LNCaP clone FGC (cell line): ENCODE measurements at regions not wholly inside any gene's neighbourhood (a gene's known extent, or its start where the extent isn't known, plus 50 kb on each side); places are given as distances from the start of the nearest gene placed in this dataset.

Experiments used
- DNase-seq: peaks from one replicate; pipeline ENCODE4 v3.0.0-alpha.2; 2011; ENCODE audit warnings: low read depth
- H3K4me3 ChIP-seq: 2 replicates; pipeline ENCODE4 v1.5.1; 2011; ENCODE audit warnings: mild to moderate bottlenecking, low read depth, low read length, control low read depth
- TF ChIP-seq, protein P1 (sequence below): IDR thresholded peaks from 2 replicates; pipeline ENCODE4 v1.5.1; 2012; ENCODE audit warnings: mild to moderate bottlenecking; ENCODE audit not compliant: control insufficient read depth, insufficient read depth; ENCODE audit errors: extremely low read depth

DNA sequence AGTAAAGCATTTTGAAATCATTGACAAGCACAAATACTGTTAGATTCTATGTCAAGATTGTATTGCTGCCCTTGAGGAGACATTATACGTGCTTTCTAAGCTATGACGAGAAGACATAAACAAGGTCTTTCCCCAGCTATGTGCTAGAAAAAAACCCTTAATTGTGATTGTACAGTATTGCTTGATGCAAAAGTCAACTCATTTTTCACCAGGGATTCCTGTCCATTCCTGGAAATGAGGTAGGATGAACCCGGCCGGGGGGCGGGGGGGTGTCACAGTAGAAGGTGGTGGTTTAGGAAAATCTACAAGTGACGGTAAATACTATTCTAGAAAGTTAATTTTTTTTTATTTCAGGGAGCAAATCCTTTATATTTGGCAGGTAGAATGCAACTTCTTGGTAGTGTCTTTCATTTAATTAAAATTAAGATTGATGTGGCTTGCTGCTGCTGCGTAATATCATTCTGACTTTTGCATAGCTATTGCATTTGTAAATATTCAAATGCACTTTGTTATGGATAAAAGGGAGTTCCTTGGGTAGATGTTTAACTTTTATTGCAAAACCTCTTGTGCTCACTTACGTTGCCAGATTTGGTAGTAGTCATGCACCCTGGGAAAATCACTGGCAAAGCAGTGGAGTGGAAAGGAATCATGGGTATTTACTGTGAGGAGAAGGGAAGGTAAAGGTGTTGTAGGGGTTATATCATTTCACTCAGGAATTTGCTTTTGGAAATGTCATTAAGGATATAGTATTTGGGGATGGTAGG, 164.4 kb upstream of the PRPS1L1 start:
- H3K4me3 ChIP-seq, result no peak overlapping the region
- DNase-seq, result no peak
- TF ChIP-seq, protein P1, sequence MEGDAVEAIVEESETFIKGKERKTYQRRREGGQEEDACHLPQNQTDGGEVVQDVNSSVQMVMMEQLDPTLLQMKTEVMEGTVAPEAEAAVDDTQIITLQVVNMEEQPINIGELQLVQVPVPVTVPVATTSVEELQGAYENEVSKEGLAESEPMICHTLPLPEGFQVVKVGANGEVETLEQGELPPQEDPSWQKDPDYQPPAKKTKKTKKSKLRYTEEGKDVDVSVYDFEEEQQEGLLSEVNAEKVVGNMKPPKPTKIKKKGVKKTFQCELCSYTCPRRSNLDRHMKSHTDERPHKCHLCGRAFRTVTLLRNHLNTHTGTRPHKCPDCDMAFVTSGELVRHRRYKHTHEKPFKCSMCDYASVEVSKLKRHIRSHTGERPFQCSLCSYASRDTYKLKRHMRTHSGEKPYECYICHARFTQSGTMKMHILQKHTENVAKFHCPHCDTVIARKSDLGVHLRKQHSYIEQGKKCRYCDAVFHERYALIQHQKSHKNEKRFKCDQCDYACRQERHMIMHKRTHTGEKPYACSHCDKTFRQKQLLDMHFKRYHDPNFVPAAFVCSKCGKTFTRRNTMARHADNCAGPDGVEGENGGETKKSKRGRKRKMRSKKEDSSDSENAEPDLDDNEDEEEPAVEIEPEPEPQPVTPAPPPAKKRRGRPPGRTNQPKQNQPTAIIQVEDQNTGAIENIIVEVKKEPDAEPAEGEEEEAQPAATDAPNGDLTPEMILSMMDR, result no peak

DNA sequence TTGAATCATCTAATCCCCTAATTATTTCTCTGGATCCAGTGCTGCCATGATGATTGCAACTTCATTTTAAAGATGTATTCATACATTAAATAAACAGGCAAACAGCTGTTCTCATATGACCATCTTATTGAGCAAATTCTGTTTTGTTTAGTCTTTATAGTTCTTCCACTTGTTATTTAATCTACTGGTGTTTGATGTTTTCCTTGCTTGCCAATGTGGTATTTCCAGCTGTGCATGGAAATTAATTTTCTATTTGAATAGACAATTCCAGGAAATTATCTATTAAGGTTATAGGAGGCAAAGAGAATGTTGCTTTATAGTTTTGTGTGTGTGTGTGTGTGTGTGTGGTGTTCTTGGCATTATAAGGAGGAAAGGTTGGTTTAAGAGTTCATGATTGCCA, 167.0 kb upstream of the PRPS1L1 start:
- TF ChIP-seq, protein P1, result no peak
- no peak for DNase-seq
- H3K4me3 ChIP-seq, result no peak overlapping the region

DNA sequence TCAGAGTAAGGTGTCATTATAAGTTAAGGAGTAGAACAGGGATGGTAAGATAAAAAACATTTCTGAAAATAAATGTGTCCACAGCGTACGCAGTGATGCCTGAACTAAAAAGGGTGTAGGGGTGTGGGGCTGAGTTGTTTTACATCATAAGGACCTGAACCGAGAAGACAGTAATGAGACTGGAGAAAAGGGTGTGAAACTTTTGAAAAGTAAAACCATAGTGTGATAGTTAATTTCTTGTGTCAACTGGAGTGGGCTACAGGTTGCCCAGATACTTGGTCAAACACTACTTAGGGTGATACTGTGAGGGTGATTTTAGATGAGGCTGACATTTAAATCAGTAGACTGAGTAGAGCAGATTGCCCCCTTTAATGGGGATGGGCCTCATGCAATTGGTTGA, 169.0 kb upstream of the PRPS1L1 start:
- no peak overlapping the region for H3K4me3 ChIP-seq
- TF ChIP-seq, protein P1, result no peak
- DNase-seq, result no peak

DNA sequence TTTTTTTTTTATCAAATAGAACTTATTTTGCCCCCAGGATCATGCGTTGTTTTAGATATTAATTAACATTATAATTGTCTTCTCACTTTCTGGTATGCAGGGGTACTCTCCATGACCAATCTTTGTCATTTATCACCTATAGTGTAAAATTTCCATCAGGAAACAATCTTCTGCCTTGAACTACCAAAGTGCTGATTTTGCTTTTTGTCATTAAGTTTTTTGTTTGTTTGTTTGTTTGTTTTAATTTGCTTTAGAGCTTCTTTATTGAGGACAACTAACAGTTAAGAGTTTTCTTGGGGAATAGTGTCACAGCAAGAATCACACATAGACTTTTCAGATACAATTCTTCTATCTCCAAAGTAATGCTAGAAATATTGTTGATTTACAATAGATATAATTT, 171.2 kb upstream of the PRPS1L1 start:
- H3K4me3 ChIP-seq, result no peak overlapping the region
- TF ChIP-seq, protein P1, result no peak
- DNase-seq, result no peak

DNA sequence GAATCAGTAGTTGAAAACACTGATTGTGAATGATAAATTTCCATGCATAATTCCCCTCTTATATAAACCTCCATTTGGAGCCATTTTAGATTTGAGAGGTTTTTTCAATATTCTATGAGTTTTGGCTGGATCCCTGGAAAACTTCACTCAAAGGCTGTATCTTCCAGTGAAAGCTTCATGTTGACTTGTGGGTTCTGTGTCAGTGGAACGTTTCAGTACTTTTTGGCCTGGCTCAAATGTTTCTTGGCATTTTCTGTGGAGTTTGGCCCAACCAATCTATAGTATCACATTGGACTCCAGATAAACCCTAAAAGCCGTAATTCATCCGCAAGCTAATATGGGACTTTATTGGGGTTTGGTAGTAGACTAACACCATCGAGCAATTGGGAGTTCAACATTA, 172.6 kb upstream of the PRPS1L1 start:
- no peak overlapping the region for H3K4me3 ChIP-seq
- TF ChIP-seq, protein P1, result no peak
- no peak for DNase-seq

DNA sequence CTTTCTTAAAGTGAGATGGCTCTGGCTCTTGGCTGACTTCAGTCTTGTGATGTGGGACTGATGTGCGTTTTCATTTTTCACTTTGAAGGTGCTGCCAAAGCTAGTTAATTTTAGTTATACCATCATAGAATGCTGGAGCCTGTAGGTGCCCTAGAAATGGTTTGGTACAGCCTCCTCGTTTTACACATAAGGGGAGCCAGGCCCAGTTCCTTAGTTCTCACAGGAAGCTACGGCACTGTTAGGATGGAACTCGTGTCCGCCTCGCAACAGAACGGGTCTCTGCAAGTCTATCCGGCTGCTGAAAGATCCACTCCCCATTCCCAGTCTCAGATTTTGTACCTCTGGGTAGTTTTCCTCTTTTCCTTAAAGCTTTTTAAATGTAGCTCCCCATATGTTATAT, 173.2 kb upstream of the PRPS1L1 start:
- H3K4me3 ChIP-seq, result no peak overlapping the region
- TF ChIP-seq, protein P1, result no peak
- DNase-seq, result no peak

DNA sequence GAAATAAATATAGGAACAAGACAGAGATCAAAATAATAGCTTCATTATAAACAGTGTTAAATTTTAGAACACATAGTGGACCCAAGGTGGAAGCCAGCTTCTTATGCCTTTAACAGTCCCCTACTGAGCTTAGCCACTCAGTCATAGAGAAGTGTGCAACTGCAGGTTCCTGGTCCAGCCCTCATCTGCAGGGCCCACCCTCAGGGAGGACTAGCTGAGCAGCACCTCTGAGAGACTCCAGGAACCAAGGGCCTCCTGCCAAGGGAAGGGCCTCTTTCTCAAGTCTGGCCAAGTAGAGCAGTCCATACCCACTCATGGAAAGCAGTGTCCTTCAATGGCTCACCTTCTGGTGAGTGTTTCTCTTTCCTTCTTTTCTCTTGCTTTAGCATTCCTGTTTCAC, 173.7 kb upstream of the PRPS1L1 start:
- no peak for DNase-seq
- no peak overlapping the region for H3K4me3 ChIP-seq
- TF ChIP-seq, protein P1, result no peak
